LHCN-M2 (cell line): ENCODE measurements at regions not wholly inside any gene's neighbourhood (a gene's known extent, or its start where the extent isn't known, plus 50 kb on each side); places are given as distances from the start of the nearest gene placed in this dataset.

Experiments used
- DNase-seq: peaks from one replicate; pipeline ENCODE4 v3.0.0-alpha.2; 2012; ENCODE audit warnings: low read depth

DNA sequence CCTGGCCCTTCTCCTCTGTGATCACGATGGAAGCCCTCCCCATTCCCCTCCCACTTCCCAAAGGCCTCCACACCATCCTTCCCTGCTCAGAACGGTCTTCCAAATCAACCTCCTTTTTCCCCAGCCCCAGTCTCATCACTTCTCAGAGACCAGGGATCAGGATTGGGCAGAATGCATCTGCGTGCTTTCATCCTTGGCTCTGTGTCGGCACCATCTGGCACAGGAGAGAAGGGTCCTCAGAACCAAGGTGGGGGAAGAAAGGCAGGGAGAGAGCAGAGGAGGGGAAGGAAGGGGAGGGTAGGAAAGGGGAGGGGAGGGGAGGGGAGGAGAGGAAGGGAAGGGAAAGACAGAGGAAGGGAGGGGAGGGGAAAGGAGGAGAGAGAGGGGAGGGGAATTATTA lies 52.4 kb upstream of the FICD start:
- DNase-seq: no peak

DNA sequence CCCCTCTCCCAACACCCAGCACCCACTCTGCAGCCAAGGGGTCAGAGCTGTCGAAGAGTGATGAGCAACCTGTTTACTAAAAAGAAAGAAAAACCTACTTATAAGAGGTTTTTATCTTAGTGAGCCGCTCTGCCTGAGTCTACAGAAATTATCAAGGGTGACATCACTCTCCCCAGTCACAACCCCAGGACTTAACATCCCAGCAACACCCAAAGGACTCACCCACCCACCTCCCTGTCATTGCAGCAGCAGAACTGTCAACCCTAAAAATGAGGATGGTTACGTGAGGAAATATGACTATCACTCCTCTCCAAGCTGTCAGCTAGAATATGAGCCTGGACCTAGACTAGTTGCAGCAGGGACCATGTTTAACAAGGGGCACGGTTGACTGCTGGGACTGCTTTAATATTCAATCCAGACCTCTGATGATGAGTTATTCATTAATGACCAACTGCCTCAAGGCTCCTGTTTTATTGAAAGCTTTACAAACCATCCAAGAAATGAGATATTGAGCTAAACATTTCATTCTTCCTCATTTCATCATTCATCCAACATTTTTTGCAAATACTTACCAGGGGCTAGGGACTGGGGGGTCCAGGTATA lies 53.9 kb upstream of the FICD start:
- no peak for DNase-seq

DNA sequence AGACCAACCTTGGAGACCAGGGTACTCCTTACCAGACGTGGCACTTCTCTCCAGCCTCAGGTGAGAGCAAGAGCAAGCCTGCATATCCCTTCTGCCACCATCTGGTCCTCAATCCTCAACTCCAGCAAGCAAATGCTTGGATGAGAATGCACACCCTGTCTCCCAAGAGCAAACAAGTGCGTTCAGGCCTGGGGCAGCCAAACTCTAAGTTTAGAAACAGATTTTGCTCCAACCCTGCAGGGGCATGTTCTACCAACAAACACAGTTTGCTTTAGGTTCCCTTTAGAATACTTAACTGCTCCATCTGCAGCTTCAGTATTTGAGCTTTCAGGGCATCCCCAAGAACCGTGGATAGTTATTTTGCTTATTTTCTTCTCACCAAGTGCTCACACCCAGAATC lies 55.9 kb upstream of the FICD start:
- no peak for DNase-seq

DNA sequence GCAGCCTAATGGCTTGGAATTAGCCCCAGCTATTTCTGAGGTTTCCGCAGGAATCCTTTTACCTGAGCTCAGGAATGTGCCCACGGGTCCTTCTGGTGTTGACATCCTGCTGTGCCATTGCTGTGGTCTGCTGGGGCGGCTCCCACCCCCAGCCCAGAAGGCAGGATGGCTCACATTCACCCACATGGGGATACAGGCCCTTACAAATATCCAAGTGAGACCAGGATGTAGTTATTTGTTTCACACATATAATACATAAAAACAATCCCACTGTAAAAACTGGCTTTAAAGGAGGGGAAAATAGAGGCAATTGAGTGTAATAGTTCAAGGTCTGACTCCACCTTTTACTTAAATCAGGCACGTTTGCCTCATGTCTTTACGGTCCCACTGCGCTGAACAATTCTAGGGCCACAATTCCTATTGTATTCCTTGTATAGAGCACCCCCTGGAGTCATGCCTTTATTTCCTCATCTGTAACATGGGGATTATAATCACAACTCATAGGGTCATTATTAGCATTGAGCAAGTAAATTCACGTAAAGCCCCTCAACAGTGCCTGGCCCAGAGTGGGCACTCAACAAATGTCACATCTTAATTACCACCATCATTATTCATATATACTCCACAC lies 57.2 kb upstream of the FICD start:
- DNase-seq: no peak

DNA sequence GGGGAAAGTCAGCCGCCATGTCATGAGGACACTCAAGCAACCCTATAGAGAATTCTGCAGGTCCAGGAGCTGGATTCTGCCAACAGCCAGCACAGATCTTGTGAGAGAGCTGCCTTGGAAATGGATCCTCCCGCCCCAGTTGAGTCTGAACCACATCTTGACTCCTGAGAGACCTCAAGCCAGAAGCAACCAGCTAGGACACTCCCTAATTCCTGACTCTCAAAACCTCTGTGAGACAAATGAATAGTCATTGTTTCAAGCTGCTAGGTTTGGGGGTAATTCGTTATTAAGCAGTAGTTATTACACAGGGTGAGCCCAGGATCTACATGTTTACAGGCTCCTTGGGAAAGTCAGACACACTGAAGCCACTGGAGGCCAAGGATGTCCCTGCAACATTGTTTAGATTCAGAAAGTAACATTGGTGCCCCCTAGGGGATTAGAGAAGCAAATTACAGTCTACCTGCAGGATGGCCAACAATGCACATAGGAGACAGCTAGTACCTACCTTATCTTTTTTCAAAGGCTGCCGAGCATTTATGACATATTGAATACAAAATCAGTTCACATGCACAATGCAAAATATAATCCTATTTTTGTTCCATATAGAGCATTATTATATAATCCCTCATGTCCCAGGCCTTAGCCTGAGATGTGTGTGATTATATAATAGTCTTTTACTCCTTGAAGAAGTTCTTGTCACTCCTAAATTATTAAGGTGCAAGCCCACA lies 57.9 kb upstream of the FICD start:
- peak; percentile 73 for DNase-seq

DNA sequence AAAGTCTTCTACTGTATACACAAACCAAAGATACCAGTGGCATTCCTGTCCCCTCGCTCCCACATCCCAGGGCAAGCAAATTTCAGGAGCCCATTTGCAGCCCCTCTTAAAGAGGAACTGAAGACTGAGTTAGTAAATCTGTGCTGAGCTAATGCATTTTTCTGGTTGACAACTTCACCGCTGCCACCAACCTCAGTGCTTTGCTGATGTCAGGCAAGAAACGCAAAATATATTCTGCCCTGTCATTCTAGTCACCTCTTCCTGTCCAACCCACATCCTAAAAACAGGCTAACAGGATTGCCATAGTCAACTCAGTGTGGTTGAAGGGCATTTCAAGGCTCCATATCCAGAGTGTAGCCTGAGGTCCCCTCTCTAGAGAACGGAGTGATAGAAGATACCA lies 59.4 kb upstream of the FICD start:
- no peak for DNase-seq

DNA sequence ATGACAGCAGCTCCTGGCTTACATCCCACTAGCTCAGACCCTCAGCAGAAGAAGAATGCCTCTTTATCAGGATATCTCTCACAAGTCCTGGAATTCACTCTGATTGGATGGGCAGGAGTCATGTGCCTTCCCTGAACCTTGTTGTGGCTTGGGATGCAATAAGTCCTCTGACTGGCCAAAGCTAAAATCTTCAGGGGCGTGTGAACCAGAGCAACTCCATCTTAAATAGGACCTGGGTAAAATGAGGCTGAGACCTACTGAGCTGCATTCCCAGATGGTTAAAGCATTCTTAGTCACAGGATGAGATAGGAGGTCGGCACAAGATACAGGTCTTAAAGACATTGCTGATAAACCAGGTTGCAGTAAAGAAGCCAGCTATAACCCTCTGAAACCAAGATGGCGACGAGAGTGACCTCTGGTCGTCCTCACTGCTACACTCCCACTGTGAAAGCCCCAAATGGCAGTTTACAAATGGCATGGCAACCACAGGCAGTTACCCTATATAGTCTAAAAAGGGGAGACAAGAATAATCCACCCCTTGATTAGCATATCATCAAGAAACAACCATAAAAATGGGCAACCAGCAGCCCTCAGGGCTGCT lies 60.4 kb upstream of the FICD start:
- DNase-seq: no peak

DNA sequence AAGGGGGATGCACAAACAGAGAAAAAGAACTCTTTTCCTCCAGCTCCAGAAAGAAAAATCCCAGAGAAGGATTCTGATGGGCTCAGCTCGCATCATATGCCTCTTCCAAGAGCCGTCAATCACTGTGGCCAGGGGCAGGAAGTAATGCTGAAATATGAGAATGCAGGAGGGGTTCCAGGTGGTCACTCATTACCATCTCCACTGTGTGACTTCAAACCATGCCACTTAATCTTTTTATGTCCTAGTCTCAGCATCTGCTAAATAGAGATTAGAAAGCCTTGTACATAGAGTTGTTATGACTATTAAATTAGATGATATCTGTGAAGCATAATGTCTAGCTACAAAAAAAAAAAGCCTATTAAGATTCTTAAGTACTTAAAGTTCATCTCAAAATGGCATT lies 65.6 kb upstream of the FICD start:
- no peak for DNase-seq

DNA sequence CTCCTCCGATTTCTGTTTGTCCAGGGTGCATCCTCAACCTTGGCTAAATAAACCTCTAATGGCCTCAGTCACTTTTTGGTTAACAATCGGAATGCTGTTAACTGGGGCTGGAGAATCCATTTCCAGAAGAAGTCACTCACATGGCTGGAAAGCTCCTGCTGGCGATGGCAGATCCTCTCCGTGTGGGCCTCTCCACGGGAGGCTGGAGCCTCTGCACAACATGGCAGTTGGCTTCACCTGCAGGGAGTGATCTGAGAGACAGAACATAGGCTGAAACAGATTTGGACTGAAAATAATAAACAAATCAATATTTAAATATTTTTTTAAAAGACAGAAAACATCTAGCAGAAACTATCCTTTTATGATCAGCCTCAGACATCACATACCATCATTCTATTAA lies 66.8 kb upstream of the FICD start:
- DNase-seq: no peak

DNA sequence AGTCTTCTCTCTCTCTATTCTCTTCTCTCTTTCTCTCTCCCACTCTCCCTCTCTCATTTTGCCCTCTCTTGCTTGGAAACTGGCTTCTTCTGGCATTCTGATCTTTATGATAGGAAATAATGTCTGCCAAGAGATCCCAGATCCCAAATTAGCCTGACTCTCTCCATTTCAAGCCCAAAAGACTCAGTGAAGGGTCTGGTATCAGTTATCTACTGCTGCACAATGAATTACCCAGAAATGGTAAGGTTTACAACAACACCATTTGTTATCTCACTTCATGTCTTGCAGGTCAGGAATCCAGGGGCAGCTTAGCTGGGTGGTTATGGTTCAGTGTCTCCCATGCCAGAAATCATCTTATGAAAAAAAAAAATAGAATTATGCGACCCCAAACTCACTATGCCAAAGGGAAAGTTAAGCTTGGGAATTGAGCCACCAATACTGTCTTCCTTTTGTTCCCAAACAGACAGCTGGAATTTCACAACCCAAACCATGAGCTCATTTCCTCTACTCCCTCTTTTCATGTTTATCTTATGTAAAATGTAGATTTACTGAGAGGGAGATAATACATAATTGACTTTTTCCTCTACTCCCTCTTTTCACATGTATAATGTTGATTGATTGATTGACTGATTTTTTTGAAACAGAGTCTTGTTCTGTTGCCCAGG lies 67.8 kb upstream of the FICD start:
- DNase-seq: peak; percentile 58

DNA sequence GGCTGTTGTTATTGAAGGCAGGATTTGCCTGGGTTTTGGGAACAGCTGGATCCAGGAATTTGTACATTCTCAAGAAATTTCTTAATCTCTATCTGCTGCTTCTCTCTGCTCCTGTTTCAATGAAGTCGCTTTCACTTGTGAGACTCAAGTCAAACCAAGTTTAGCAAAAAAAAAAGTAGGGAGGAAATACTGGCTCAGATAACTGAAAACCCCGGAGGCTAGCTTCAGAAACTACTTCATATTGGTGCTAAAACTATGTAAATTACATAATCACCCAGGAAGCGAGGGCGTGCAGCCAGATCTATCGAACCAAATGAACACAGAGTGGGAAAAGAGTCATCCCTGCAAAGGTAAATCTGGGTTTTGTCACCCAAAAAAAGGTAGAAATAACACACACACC lies 68.3 kb upstream of the FICD start:
- peak; percentile 68 for DNase-seq

DNA sequence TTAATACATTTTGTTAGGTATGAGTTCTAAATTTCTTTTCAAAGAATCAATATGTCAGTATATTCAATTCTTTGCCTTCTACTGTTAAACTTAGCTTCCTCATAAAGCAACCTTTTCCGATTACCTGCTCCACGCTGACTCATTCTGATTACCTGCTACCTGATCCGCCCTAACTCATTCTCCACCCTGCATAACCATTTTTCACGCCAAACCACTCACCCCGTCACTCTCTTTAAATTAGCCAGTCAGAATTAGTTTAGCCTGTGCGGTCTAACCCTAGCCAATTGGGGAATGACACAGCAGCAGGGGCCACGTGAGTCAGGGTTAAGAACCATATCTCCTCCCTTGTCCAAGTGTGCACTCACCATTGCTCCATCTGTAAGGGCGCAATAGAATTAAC lies 72.2 kb upstream of the FICD start:
- DNase-seq: no peak

DNA sequence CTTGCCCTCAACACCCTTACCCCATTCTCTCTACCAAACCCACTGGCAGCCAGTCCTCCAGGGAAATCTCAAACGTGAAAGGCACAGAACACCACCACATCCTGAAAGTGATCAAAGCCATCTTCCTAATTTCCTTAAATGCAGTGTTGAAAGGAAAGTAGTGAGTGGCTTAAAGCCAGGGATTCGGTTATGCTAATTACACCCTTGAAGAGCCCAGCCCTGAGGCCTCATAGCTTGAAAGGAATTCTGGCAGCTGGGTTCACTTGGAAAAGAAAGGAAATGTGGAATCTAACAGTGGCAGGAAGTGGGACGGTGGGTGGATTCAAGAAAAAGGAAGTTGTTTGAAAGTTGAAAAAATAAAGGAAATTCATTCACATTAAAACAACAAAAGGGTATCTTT lies 73.0 kb upstream of the FICD start:
- DNase-seq: peak; percentile 27

DNA sequence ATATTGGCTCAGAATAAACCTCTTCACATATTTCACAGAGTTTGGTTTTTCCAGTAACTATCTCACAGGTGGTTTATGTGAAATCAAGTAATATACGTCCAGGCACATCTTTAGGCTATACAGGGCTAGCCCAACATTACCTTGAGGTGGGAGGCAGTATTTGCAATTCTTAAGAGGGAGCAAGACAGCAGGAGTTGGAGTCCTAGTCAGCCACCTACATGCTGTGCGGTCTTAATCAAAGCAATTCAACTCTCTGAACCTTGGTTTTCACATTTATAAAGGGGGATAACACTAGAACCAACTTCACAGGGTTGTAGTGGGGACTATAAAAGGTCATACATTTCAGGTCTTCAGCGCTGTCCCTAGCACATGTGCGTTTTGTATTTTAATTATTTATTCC lies 73.5 kb upstream of the FICD start:
- no peak for DNase-seq

DNA sequence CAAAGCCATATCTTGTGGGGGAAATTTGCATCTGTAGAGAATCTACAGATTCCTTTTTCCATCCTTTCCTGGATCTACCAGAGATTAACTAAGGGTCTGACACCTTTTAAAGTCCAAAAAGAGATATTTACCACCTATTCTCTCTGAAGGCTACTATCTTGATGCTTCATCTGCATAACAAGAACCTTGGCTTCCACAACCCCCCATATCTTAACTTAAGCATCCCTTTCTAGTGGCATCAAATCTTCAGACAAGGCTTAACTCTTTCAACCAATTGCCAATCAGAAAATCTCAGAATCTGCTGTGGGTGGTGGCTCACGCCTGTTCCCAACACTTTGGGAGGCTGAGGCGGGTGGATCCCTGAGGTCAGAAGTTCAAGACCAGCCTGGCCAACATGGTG lies 74.3 kb upstream of the FICD start:
- no peak for DNase-seq

DNA sequence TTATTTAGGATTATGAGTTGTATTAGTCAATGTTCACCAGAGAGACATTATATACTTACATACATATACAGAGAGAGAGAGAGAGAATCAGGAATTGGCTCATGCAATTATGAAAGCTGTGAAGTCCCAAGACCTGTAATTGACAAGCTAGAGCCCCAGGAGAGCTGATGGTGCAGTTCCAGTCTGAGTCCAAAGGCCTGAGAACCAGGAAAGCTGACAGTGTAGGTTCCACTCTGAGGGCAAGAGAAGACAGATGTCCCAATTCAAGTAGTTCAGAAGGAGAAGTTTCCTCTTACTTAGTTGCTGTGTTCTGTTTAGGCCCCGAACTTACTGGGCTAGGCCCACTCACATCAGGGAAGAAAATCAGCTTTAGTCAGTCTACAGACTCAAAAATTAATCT lies 76.4 kb upstream of the FICD start:
- no peak for DNase-seq

DNA sequence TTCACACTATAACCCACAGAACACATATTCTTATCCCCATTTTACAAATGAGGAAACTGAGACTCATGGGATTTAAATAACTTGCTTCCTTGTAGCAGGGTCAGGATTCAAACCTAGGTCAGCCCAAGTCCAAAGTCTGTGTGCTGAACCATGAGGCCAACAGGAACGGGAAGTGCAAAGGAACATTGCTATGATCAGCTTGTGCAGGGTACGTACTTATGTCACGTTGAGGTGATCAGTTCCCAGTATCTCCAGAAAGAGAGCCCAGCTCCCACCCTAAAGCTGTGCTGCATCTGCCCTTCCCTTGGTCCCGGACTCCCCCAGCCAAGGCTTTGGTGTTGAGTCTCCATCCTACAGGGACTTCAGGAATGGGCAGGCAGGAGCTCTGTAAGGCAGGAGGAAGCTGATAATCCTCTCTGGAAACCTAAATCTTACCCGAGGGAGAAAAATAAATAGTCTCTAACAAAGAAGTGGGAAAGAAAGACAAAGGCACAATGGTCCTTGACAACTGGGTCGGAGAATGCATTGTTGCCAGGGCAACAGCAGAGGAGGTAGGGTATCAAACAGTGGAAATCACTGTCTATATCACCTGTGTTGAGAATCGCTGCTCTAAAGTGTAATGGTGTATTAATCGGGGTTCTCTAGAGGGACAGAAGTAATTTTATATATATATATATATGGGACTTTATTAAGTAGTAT lies 82.5 kb upstream of the FICD start:
- DNase-seq: no peak

DNA sequence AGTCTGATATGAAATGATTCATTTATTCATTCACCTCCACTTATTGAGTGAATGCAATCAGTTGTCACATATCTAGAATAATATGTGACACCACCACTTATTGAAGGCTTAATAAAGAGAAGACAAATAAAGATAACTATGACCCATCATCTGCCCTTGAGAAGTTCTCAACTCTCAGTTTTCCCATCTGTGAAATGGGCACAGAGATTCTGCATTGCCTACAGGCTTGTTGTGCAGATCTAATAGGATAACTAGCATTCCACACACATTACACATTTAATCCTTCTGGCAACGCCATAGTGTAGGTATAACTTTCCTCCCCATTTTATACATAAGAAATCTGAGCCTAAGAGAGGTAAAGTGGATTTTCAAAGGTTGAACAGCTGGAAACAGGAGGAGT lies 84.2 kb upstream of the FICD start:
- DNase-seq: no peak

DNA sequence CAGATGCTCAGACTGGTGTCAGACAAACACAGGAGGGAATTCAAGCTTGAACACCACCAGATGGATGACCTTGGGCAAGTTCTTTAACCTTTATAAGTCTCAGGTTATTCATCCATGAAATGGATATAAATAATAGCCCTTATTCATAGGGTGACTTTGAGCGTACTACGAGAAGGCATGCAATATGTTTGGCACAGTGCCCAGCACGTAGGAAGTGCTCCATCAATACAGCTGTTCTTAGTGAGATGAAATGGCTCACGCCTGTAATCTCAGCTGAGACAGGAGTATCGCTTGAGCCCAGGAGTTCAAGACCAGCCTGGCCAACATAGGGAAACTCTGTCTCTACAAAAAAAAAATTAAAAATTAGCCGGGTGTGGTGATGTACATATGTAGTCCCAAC lies 84.8 kb upstream of the FICD start:
- peak; percentile 68 for DNase-seq

DNA sequence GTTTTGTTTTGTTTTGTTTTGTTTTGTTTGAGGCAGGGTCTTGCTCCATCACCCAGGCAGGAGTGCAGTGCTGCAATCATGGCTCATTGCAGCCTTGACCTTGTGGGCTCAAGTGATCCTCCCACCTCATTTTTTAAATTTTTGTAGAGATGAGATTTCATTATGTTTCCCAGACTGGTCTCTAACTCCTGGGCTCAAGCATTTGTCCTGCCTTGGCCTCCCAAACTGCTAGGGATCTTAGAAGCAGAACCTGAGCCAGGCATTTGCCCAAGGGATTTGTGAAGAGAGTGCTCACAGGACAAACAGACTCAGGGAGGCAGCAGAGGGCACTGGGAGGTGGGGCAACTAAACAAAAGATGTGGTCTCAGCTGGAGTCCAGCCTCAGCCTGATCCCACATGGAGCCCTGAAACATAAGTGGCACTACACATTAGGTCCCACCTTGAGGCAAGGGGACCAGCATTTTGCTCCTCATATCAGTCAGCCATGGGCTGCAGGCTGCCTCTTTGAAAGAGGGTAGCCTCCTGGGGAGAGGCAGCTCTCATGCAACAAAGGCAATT lies 86.2 kb upstream of the CMKLR1 start:
- DNase-seq: peak; percentile 35

DNA sequence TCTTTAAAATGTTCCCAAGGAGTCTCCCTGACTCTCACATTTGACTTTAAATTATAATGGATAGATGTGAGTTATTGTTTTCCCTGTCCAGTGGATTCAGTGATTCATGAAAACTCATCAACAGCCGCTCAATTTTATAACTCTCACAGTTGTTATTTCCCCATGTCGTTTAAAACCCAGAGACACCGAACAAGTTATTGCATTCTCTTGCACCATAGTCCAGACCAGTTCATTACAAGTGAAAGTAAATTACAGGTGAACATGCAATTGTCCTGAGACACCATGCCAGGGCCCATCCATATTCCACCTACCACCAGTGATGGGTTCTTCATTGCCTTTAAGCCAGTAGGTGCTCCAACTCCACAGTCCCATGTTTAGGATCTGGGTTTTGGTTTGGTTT lies 85.7 kb upstream of the CMKLR1 start:
- DNase-seq: peak; percentile 26
